ENCODE measurements at regions not wholly inside any gene's neighbourhood (a gene's known extent, or its start where the extent isn't known, plus 50 kb on each side); places are given as distances from the start of the nearest gene placed in this dataset.

DNA sequence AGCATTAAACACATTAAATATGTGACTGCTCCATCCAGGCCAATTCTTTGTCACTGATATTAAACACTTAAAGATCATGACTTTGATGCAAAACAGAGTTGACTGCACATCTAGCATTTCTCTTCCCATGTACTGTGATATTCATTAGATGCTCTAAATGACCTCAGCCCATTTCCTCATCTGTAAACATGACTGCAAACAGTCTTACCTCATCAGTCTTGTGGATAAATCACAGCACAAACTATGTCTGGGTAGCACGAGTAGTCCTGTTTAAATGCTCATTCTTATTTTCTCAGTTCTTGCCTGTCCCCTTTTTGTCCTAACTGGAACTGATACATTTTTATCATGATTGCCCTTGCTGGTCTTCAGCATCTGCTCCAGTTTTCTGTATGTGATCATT, 1974.8 kb upstream of the LRRTM1 start:
- no peaks in the 10 kb centered on the region for H3K27me3 Mint-ChIP-seq (ENCODE audit: low read depth)
- peaks cover 8% of the 10 kb centered on the region for H3K9me3 Mint-ChIP-seq (ENCODE audit: low read depth)
- no peak for DNase-seq (ENCODE audit: low spot score)
- H3K27ac Mint-ChIP-seq (ENCODE audit: unreplicated experiment) = no peak overlapping the region
- no peaks in the 10 kb centered on the region for H3K36me3 Mint-ChIP-seq (ENCODE audit: low read depth)
- no peak overlapping the region for H3K4me3 Mint-ChIP-seq (ENCODE audit: unreplicated experiment)
- no peaks in the 10 kb centered on the region for H3K4me1 Mint-ChIP-seq (ENCODE audit: low read depth)
- TF ChIP-seq, protein P1, sequence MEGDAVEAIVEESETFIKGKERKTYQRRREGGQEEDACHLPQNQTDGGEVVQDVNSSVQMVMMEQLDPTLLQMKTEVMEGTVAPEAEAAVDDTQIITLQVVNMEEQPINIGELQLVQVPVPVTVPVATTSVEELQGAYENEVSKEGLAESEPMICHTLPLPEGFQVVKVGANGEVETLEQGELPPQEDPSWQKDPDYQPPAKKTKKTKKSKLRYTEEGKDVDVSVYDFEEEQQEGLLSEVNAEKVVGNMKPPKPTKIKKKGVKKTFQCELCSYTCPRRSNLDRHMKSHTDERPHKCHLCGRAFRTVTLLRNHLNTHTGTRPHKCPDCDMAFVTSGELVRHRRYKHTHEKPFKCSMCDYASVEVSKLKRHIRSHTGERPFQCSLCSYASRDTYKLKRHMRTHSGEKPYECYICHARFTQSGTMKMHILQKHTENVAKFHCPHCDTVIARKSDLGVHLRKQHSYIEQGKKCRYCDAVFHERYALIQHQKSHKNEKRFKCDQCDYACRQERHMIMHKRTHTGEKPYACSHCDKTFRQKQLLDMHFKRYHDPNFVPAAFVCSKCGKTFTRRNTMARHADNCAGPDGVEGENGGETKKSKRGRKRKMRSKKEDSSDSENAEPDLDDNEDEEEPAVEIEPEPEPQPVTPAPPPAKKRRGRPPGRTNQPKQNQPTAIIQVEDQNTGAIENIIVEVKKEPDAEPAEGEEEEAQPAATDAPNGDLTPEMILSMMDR (IDR thresholded peaks at IDR 0.05) = no peak

DNA sequence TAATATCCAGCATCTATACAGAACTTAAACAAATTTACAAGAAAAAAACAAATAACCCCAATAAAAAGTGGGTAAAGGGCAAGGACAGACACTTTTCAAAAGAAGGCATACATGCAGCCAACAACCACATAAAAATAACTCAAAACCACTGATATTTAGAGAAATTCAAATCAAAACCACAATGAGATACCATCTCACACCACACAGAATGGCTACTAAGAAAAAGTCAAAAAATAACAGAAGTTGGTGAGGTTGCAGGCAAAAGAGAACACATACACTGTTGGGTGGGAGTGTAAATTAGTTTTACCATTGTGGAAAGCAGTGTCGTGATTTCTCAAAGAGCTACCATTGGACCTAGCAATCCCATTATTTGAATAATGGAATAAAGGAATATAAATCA, 1973.9 kb upstream of the LRRTM1 start:
- Mint-ChIP-seq H3K27me3 (ENCODE audit: low read depth) (no peaks in the 10 kb centered on the region), H3K4me1 (ENCODE audit: low read depth) (no peaks in the 10 kb centered on the region), H3K4me3 (ENCODE audit: unreplicated experiment) (no peak overlapping the region), H3K27ac (ENCODE audit: unreplicated experiment) (no peak overlapping the region), H3K36me3 (ENCODE audit: low read depth) (no peaks in the 10 kb centered on the region), H3K9me3 (ENCODE audit: low read depth) (peaks cover 8% of the 10 kb centered on the region)
- DNase-seq (ENCODE audit: low spot score) = no peak
- TF ChIP-seq, protein P1 (IDR thresholded peaks at IDR 0.05) = no peak

DNA sequence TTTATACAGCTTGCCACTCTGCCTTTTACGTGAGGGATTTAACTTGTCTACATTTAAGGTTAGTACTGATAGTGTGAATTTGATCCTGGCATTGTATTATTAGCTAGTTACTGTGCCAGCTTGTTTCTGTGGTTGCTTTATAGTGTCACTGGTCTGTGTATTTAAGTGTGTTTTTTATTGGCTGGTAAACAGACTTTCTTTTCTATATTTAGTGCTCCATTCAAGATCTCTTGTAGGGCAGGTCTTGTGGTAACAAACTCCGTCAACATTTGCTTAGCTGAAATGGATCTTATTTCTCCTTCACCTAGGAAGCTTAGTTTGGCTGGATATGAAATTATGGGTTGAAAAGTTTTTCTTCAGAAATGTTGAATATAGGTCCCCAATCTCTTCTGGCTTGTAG, 1971.0 kb upstream of the LRRTM1 start:
- no peaks in the 10 kb centered on the region for H3K27me3 Mint-ChIP-seq (ENCODE audit: low read depth)
- H3K27ac Mint-ChIP-seq (ENCODE audit: unreplicated experiment) = no peak overlapping the region
- TF ChIP-seq, protein P1 (IDR thresholded peaks at IDR 0.05) = no peak
- H3K4me3 Mint-ChIP-seq (ENCODE audit: unreplicated experiment) = no peak overlapping the region
- H3K9me3 Mint-ChIP-seq (ENCODE audit: low read depth) = peaks cover 8% of the 10 kb centered on the region
- DNase-seq (ENCODE audit: low spot score) = no peak
- no peaks in the 10 kb centered on the region for H3K36me3 Mint-ChIP-seq (ENCODE audit: low read depth)
- no peaks in the 10 kb centered on the region for H3K4me1 Mint-ChIP-seq (ENCODE audit: low read depth)

DNA sequence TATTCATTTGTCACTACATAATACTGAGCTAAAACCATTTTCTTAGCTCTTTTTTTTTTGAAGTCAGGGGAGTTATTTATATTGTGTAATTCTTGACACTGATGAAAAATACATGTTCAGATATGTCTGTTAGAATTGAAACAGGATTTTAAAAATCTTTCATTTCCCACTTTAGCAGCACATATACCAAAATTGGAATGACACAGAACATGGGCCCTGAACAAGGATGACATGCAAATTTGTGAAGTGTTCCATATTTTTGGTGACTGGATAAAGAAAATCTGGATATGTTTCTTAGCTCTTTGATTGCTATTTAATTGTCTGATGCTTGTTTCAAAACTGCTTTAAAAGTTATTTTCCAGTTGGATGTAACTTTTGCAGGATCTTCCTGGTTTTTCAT, 1963.9 kb upstream of the LRRTM1 start:
- H3K4me1 Mint-ChIP-seq (ENCODE audit: low read depth) = no peaks in the 10 kb centered on the region
- TF ChIP-seq, protein P1 (IDR thresholded peaks at IDR 0.05) = no peak
- peaks cover 2% of the 10 kb centered on the region for H3K27me3 Mint-ChIP-seq (ENCODE audit: low read depth)
- DNase-seq (ENCODE audit: low spot score) = no peak
- H3K4me3 Mint-ChIP-seq (ENCODE audit: unreplicated experiment) = no peak overlapping the region
- H3K36me3 Mint-ChIP-seq (ENCODE audit: low read depth) = no peaks in the 10 kb centered on the region
- H3K9me3 Mint-ChIP-seq (ENCODE audit: low read depth) = no peaks in the 10 kb centered on the region
- no peak overlapping the region for H3K27ac Mint-ChIP-seq (ENCODE audit: unreplicated experiment)

DNA sequence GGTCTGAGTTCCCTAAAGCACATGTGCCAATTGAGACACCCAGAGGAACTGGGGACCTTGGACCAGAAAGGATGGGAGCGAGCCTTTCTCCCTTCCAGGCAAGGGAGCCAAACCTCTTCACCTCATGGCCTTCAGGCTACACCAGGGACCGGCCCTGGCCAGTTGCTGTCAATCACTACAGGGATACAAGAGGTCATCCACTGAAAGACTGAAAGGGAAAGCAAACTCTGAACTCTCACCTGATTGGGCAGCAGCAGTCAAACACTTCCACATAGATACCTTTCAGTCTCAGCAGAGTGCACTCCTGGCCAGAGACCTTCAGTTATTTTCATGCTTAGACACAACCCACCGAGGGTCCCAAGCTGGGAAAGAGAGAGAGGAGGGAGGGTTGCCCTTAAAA, 1956.0 kb upstream of the LRRTM1 start:
- Mint-ChIP-seq H3K36me3 (ENCODE audit: low read depth) (no peaks in the 10 kb centered on the region), H3K4me3 (ENCODE audit: unreplicated experiment) (no peak overlapping the region), H3K9me3 (ENCODE audit: low read depth) (peaks cover 5% of the 10 kb centered on the region), H3K27me3 (ENCODE audit: low read depth) (peaks cover under 1% of the 10 kb centered on the region), H3K27ac (ENCODE audit: unreplicated experiment) (no peak overlapping the region), H3K4me1 (ENCODE audit: low read depth) (no peaks in the 10 kb centered on the region)
- TF ChIP-seq, protein P1 (IDR thresholded peaks at IDR 0.05) = no peak
- no peak for DNase-seq (ENCODE audit: low spot score)

Measured in chondrocyte (in vitro differentiated cells).